Stimulated activated CD4-positive, alpha-beta T cell treated with anti-CD3 and anti-CD28 coated beads, Interleukin-2, amount 100 ng/mL, for 24 hours (primary cell): ENCODE measurements at regions not wholly inside any gene's neighbourhood (a gene's known extent, or its start where the extent isn't known, plus 50 kb on each side); places are given as distances from the start of the nearest gene placed in this dataset.

Source experiments
- DNase-seq, 2 donors: peaks; one replicate each; pipeline ENCODE4 v3.0.0-alpha.2; 2020

GRCh38 chr15:69577397-69577796, 124.8 kb downstream of the RPLP1 start:
- no peak for DNase-seq

- DNase-seq: no peak
These were observed 125.6 kb downstream of the RPLP1 start for GRCh38 chr15:69578252-69578651.

GRCh38 chr15:69578787-69579583, 126.4 kb downstream of the RPLP1 start:
- no peak for DNase-seq

GRCh38 chr15:69579950-69580618, 127.5 kb downstream of the RPLP1 start:
- DNase-seq: no peak

GRCh38 chr15:69583626-69584025, 131.0 kb downstream of the RPLP1 start:
- no peak for DNase-seq

- no peak for DNase-seq
These were observed 133.3 kb downstream of the RPLP1 start for GRCh38 chr15:69585937-69586336.

- DNase-seq: no peak
These were observed 134.1 kb downstream of the RPLP1 start for GRCh38 chr15:69586721-69587120.

- DNase-seq: no peak
These were observed 135.3 kb downstream of the RPLP1 start for GRCh38 chr15:69587723-69588426.

GRCh38 chr15:69590201-69590710, 137.6 kb downstream of the RPLP1 start:
- no peak for DNase-seq

GRCh38 chr15:69590932-69591524, 138.4 kb downstream of the RPLP1 start:
- no peak for DNase-seq

- no peak for DNase-seq
These were observed 139.4 kb downstream of the RPLP1 start for GRCh38 chr15:69591905-69592508.

- no peak for DNase-seq
These were observed 140.3 kb downstream of the RPLP1 start for GRCh38 chr15:69592954-69593353.

- DNase-seq: no peak
These were observed 140.9 kb downstream of the RPLP1 start for GRCh38 chr15:69593488-69593887.

GRCh38 chr15:69593981-69594966, 141.7 kb downstream of the RPLP1 start:
- no peak for DNase-seq

GRCh38 chr15:69595009-69595791, 142.6 kb downstream of the RPLP1 start:
- DNase-seq: no peak

- no peak for DNase-seq
These were observed 144.5 kb downstream of the RPLP1 start for GRCh38 chr15:69597061-69597592.

GRCh38 chr15:69599271-69599670, 146.7 kb downstream of the RPLP1 start:
- DNase-seq: peak in 1 of 2 donors; percentile 8

GRCh38 chr15:69600556-69601085, 148.0 kb downstream of the RPLP1 start:
- DNase-seq: no peak

GRCh38 chr15:69601711-69602504, 149.3 kb downstream of the RPLP1 start:
- DNase-seq: no peak
